A673 (cell line): ENCODE measurements at regions not wholly inside any gene's neighbourhood (a gene's known extent, or its start where the extent isn't known, plus 50 kb on each side); places are given as distances from the start of the nearest gene placed in this dataset.
A peak's percentile ranks its signal among the peaks of the same experiment; 100 is the strongest.

Source experiments
- BruUV-seq: library from RNA; stranded (reverse); fragments of 400-500 nt; replicated peaks from 2 replicates; lab custom pipeline; 2021; lab: Mats Ljungman, UMichigan
- CTCF ChIA-PET: fragments of 300-600 bp; sonication (Branson Sonifier 250); formaldehyde crosslinking; loops from one replicate; lab custom pipeline; 2022; ENCODE audit warnings: antibody characterized with exemption; lab: Charles Lee
- POLR2A ChIA-PET: fragments of 300-600 bp; sonication (Branson Sonifier 250); formaldehyde crosslinking; loops from one replicate; lab custom pipeline; 2022; ENCODE audit warnings: antibody characterized with exemption; ENCODE audit not compliant: low non-redundant PET; lab: Charles Lee
- DNase-seq: peaks from one replicate; pipeline ENCODE4 v3.0.0-alpha.2; 2015; ENCODE audit warnings: low spot score
- H3K27ac ChIP-seq: fragments of 200-600 bp; sonication (generic); 2 replicates; pipeline ENCODE4 v1.5.1; 2016; ENCODE audit warnings: mixed run types, low read depth, mild to moderate bottlenecking, mixed read lengths, antibody characterized with exemption, low read length; ENCODE audit not compliant: poor library complexity, severe bottlenecking
- H3K27me3 ChIP-seq: fragments of 200-600 bp; sonication (generic); replicated peaks from 2 replicates; pipeline ENCODE4 v1.6.1; 2017; ENCODE audit warnings: mixed run types, low read depth, mild to moderate bottlenecking, mixed read lengths, antibody characterized with exemption, low read length; ENCODE audit not compliant: insufficient read depth, poor library complexity
- H3K36me3 ChIP-seq: fragments of 200-600 bp; sonication (generic); 2 replicates; pipeline ENCODE4 v1.6.1; 2016; ENCODE audit warnings: mixed run types, mild to moderate bottlenecking, mixed read lengths, antibody characterized with exemption, low read length; ENCODE audit not compliant: insufficient read depth, poor library complexity, severe bottlenecking
- H3K4me1 ChIP-seq: fragments of 200-600 bp; sonication (generic); 2 replicates; pipeline ENCODE4 v1.6.1; 2017; ENCODE audit warnings: mixed run types, mild to moderate bottlenecking, mixed read lengths, antibody characterized with exemption, low read length; ENCODE audit not compliant: insufficient read depth, poor library complexity, severe bottlenecking
- H3K4me3 ChIP-seq: fragments of 200-600 bp; sonication (generic); 2 replicates; pipeline ENCODE4 v1.5.1; 2016; ENCODE audit warnings: low read depth, mixed run types, mild to moderate bottlenecking, mixed read lengths, low read length; ENCODE audit not compliant: poor library complexity, severe bottlenecking
- H3K9me3 ChIP-seq: fragments of 200-600 bp; sonication (generic); 2 replicates; pipeline ENCODE4 v1.6.1; 2016; ENCODE audit warnings: mixed run types, low read depth, mild to moderate bottlenecking, mixed read lengths, antibody characterized with exemption, low read length; ENCODE audit not compliant: poor library complexity, severe bottlenecking
- CTCF ChIP-seq: fragments of 300-800, 200-600 bp; sonication (generic); conservative IDR thresholded peaks from 2 replicates; pipeline ENCODE4 v1.5.1; 2017; ENCODE audit warnings: low read depth, mild to moderate bottlenecking, antibody characterized with exemption, low read length, moderate library complexity, mixed read lengths
- EZH2 ChIP-seq: fragments of 200-600 bp; sonication (generic); IDR thresholded peaks from 2 replicates; pipeline ENCODE4 v1.6.1; 2017; ENCODE audit warnings: borderline replicate concordance, low read depth, mild to moderate bottlenecking, mixed read lengths, antibody characterized with exemption, low read length; ENCODE audit not compliant: poor library complexity, severe bottlenecking
- intact Hi-C: fragments of 100-400 bp; cut with micrococcal nuclease; formaldehyde crosslinking; loops from one replicate; pipeline ENCODE4 v1.10.0; 2022; ENCODE audit not compliant: unreplicated experiment

GRCh38 chr9:88732128-88732527 is 197.2 kb downstream of the NXNL2 start:
- ChIA-PET CTCF (no interaction called here), POLR2A (no interaction called here)
- no peaks in the 10 kb centered on the region for H3K27me3 ChIP-seq
- H3K27ac ChIP-seq, result no peak overlapping the region
- DNase-seq, result no peak
- no peaks in the 10 kb centered on the region for H3K9me3 ChIP-seq
- H3K4me3 ChIP-seq, result no peak overlapping the region
- TF ChIP-seq CTCF, result no peak
- no peak for TF ChIP-seq EZH2
- H3K36me3 ChIP-seq, result no peaks in the 10 kb centered on the region
- peaks cover 35% of the 10 kb centered on the region for H3K4me1 ChIP-seq
- intact Hi-C loops, result loop anchor here (5.0 kb wide), 1 partner anchor 45 kb away; no protein-coding TSS in a partner anchor
- BruUV-seq, result no TSS peak

GRCh38 chr9:88733651-88734421 is 198.9 kb downstream of the NXNL2 start:
- no TSS peak for BruUV-seq
- DNase-seq, result peak; percentile 83

GRCh38 chr9:88734527-88734926 is 199.5 kb downstream of the NXNL2 start:
- Histone ChIP-seq H3K27ac (peak overlapping the region; percentile 65), H3K27me3 (no peaks in the 10 kb centered on the region), H3K4me1 (peaks cover 52% of the 10 kb centered on the region), H3K36me3 (no peaks in the 10 kb centered on the region), H3K4me3 (no peak overlapping the region), H3K9me3 (no peaks in the 10 kb centered on the region)
- BruUV-seq, result no TSS peak
- intact Hi-C loops, result loop anchor here (5.0 kb wide), 1 partner anchor 43 kb away; no protein-coding TSS in a partner anchor
- ChIA-PET POLR2A (no interaction called here), CTCF (interaction anchor here (0.6 kb wide), 1 partner anchor 80 kb away, joined by 3 read pairs; no protein-coding TSS in a partner anchor)
- TF ChIP-seq CTCF, result no peak
- DNase-seq, result no peak

More at GRCh38 chr9:88733651-88734421, 198.9 kb downstream of the NXNL2 start:
- POLR2A ChIA-PET, result no interaction called here
- Histone ChIP-seq H3K36me3 (no peaks in the 10 kb centered on the region), H3K4me1 (peaks cover 45% of the 10 kb centered on the region), H3K27me3 (no peaks in the 10 kb centered on the region), H3K4me3 (no peak overlapping the region), H3K9me3 (no peaks in the 10 kb centered on the region), H3K27ac (peak overlapping the region; percentile 65)
- TF ChIP-seq CTCF (no peak), EZH2 (no peak)
- intact Hi-C loops, result loop anchor here (5.0 kb wide), 1 partner anchor 43 kb away; no protein-coding TSS in a partner anchor
- CTCF ChIA-PET, result no interaction called here
